ENCODE measurements at regions not wholly inside any gene's neighbourhood (a gene's known extent, or its start where the extent isn't known, plus 50 kb on each side); places are given as distances from the start of the nearest gene placed in this dataset.

- Histone ChIP-seq H4K20me1 (ENCODE audit: insufficient read depth, low read length) (no peaks in the 10 kb centered on the region), H3K4me3 (replicated peaks in 1 of 3; ENCODE audit: low read depth in 2 of 3, low read length in 3 of 3) (no peak overlapping the region), H3K9me3 (replicated peaks in 1 of 2; ENCODE audit: control insufficient read depth in 1 of 2, insufficient read depth in 1 of 2, low read length in 2 of 2) (peaks cover under 1 to 6% of the 10 kb centered on the region in 2 donors), H3K27ac (ENCODE audit: low read depth in 1 of 2, low read length in 2 of 2) (peak overlapping the region in 1 of 2 donors; percentile 42), H3K79me2 (ENCODE audit: insufficient read depth, low read length) (no peaks in the 10 kb centered on the region), H3K4me2 (replicated peaks; ENCODE audit: extremely low read depth, low read length, poor library complexity, severe bottlenecking) (peak overlapping the region; percentile 48), H2AFZ (ENCODE audit: insufficient read depth, low read depth, low read length, poor library complexity, severe bottlenecking) (no peak overlapping the region), H3K36me3 (replicated peaks in 1 of 2; ENCODE audit: control insufficient read depth in 1 of 2, insufficient read depth in 2 of 2, low read length in 2 of 2) (no peaks in the 10 kb centered on the region), H3K4me1 (ENCODE audit: control insufficient read depth in 1 of 2, insufficient read depth in 2 of 2, low read length in 2 of 2) (peaks cover 14 to 21% of the 10 kb centered on the region in 2 donors), H3K27me3 (ENCODE audit: control insufficient read depth in 2 of 2, insufficient read depth in 2 of 2, low read length in 2 of 2) (no peaks in the 10 kb centered on the region), H3K9ac (ENCODE audit: insufficient read depth, low read length, poor library complexity, severe bottlenecking) (no peak overlapping the region)
- Mint-ChIP-seq H3K27me3 (ENCODE audit: low read depth in 3 of 3) (no peaks in the 10 kb centered on the region), H3K4me1 (peaks cover 22% of the 10 kb centered on the region), H3K27ac (peak overlapping the region; percentile 44 to 72 (median 63)), H3K9me3 (peaks cover under 1 to 12% (median 6%) of the 10 kb centered on the region in 7 donors), H3K36me3 (no peaks in the 10 kb centered on the region), H3K4me3 (no peak overlapping the region)
- intact Hi-C loops (cut with micrococcal nuclease): no loop called here
- 0% methylated on average over 1 of the region's 4 CpGs for WGBS (ENCODE audit: insufficient coverage)
- no peak for TF ChIP-seq CTCF (IDR thresholded peaks at IDR 0.05)
- DNase-seq: peak; percentile 35 to 74 (median 50)
Measured at GRCh38 chr6:105692613-105693215, 289.8 kb upstream of the PREP start.

GRCh38 chr6:105691971-105692370 lies 289.1 kb upstream of the PREP start:
- no peak overlapping the region for H2AFZ ChIP-seq (ENCODE audit: insufficient read depth, low read depth, low read length, poor library complexity, severe bottlenecking)

More at GRCh38 chr6:105691971-105692370, 289.1 kb upstream of the PREP start:
- intact Hi-C loops (cut with micrococcal nuclease): no loop called here
- H3K36me3 ChIP-seq (replicated peaks in 1 of 2; ENCODE audit: control insufficient read depth in 1 of 2, insufficient read depth in 2 of 2, low read length in 2 of 2): no peaks in the 10 kb centered on the region
- Mint-ChIP-seq H3K27me3 (ENCODE audit: low read depth in 3 of 3) (no peaks in the 10 kb centered on the region), H3K9me3 (peaks cover 7 to 15% (median 13%) of the 10 kb centered on the region in 7 donors), H3K4me3 (no peak overlapping the region), H3K27ac (peak overlapping the region in 3 of 7 donors; percentile 10 to 56 (median 52)), H3K4me1 (peaks cover 22% of the 10 kb centered on the region), H3K36me3 (no peaks in the 10 kb centered on the region)
- DNase-seq: no peak
- no CpG with 5 or more reads among the region's 2 CpGs for WGBS (ENCODE audit: insufficient coverage)
- no peaks in the 10 kb centered on the region for H3K27me3 ChIP-seq (ENCODE audit: control insufficient read depth in 2 of 2, insufficient read depth in 2 of 2, low read length in 2 of 2)
- H3K27ac ChIP-seq (ENCODE audit: low read depth in 1 of 2, low read length in 2 of 2): no peak overlapping the region
- no peak for TF ChIP-seq CTCF (IDR thresholded peaks at IDR 0.05)
- no peaks in the 10 kb centered on the region for H3K79me2 ChIP-seq (ENCODE audit: insufficient read depth, low read length)
- H4K20me1 ChIP-seq (ENCODE audit: insufficient read depth, low read length): no peaks in the 10 kb centered on the region
- H3K4me3 ChIP-seq (replicated peaks in 1 of 3; ENCODE audit: low read depth in 2 of 3, low read length in 3 of 3): no peak overlapping the region
- peaks cover 14 to 21% of the 10 kb centered on the region in 2 donors for H3K4me1 ChIP-seq (ENCODE audit: control insufficient read depth in 1 of 2, insufficient read depth in 2 of 2, low read length in 2 of 2)
- H3K9me3 ChIP-seq (replicated peaks in 1 of 2; ENCODE audit: control insufficient read depth in 1 of 2, insufficient read depth in 1 of 2, low read length in 2 of 2): peaks cover 8 to 10% of the 10 kb centered on the region in 2 donors
- no peak overlapping the region for H3K9ac ChIP-seq (ENCODE audit: insufficient read depth, low read length, poor library complexity, severe bottlenecking)
- no peak overlapping the region for H3K4me2 ChIP-seq (replicated peaks; ENCODE audit: extremely low read depth, low read length, poor library complexity, severe bottlenecking)
